ENCODE measurements at regions not wholly inside any gene's neighbourhood (a gene's known extent, or its start where the extent isn't known, plus 50 kb on each side); places are given as distances from the start of the nearest gene placed in this dataset.

DNA sequence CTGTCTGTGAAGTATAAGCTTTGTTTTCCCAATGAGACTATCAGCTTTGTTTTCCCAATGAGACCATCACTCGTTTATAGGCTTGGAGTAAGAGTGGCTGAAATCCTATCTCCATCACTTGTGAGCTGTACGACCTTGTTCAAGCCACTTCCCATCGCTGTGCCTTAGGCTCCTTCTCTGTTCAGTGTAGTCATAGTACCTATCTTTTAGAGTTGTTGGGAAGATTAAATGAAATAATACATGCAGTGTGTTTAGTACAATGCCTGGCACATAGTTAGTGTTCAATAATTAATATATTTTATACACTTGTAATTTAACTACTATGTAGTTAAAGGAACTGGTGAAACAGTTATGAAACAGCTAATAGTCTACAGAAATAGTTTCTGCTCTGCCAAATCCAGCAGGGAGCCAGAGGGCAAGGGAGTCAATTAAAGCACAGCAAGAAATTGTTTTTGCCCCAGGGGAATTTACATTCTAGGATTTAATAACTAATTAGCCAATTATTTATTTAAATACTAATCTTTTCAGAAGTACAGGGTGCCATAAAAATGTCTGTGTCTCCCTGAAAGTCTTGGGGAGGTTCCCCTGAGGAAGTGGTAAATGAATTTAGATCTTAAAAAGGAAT, 139.3 kb upstream of the HMCN1 start:
- no peak for DNase-seq (ENCODE audit: extremely low read depth in 1 of 11, low read depth in 9 of 11, low spot score in 4 of 11)

DNA sequence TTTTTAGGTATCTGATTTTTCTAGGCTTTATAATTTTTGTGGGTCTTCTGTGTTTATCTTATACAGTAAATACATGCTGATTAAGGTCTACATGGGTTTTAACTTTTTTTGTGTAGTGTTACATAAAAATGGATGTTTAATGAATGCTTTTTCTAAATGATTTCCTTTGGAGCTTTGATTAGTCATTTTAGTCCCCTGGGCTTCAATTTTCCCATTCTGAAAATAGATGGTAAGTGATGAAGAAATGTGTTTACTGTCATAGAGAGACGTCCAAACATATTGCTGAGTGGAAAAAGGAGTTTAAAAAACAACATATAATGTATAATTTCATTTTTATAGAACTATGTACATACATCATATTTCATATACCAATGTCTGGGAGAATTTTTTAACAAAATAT, 140.9 kb upstream of the HMCN1 start:
- no peak for DNase-seq (ENCODE audit: extremely low read depth in 1 of 11, low read depth in 9 of 11, low spot score in 4 of 11)

DNA sequence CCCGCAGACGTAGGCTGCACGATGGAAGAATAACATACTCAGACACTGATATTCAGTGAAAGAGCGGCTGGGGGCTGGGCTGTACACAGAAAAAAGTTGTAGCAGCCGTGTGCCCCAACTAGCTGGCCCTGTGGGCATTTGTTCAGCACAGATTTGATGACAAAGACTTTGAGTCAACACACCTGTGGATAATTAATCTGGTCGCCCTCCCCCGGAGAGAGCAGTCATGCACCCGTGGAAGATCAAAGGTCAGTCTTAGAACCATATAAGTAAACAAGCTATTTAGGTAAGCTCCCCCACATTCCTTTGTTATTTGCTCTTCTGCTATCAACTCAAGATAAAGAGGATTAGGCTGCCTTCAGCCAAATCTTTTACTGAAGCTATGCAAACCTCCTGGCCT, 148.4 kb upstream of the HMCN1 start:
- DNase-seq (ENCODE audit: extremely low read depth in 1 of 11, low read depth in 9 of 11, low spot score in 4 of 11): no peak

DNA sequence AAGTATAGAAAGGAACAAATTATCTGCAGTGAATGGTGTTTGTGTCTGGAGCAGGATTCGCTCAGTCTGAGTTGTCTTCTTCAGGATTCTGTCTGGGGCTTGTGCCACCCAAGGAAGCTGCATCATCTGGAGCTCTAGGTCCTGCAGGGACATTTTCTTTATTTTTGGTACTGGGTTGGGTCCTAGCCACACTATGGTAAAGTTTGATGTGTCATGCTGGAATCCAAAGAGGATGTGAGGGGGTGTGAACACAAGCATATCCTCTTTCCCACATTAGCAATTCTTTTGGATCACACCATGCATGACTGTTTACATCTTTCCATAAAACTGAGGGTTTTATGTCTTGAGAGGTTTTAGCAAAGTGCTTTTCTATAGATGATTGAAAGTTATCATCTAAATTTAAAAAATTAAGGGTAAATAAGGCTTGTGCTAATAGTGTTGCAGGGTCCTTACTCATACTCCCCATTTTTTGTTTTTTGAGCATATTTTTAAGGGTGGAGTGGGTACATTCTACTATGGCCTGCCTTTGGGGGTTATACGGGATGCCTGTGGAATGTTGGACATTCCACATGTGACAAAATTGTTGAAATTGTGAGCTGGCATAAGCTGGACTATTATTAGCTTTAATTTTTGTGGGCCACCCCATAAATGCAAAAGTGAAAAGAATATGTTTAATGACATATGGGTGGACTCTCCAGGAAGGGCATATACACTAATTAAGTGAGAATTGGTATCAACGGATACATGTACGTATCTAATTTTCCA, 152.0 kb upstream of the HMCN1 start:
- no peak for DNase-seq (ENCODE audit: extremely low read depth in 1 of 11, low read depth in 9 of 11, low spot score in 4 of 11)

DNA sequence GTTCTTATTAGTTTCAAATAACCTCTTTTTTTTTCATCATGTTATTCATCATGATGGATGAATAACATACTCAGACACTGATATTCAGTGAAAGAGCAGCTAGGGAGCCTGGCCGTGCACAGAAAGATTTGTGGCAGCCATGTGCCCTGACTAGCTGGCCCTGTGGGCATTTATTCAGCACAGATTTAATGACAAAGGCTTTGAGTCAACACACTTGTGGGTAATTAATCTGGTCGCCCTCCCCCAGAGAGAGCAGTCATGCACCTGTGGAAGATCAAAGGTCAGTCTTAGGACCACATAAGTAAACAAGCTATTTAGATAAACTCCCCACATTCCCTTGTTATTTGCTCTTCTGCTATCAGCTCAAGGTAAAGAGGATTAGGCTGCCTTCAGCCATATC, 153.2 kb upstream of the HMCN1 start:
- no peak for DNase-seq (ENCODE audit: extremely low read depth in 1 of 11, low read depth in 9 of 11, low spot score in 4 of 11)

DNA sequence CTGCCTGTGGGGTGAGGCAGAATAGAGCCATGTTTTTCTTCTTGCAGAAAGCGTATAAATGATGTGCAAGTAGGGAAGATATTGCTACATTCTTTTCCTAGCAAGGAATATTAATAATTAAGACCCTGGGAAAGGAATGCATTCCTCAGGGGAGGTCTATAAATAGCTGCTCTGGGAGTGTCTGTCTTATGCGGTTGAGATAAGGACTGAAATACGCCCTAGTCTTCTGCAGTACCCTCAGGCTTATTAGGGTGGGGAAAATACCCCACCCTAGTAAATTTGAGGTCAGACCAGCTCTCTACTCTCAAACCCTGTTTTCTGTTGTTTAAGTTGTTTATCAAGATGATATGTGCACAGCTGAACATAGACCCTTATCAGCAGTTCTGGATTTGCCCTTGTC, 155.9 kb upstream of the HMCN1 start:
- no peak for DNase-seq (ENCODE audit: extremely low read depth in 1 of 11, low read depth in 9 of 11, low spot score in 4 of 11)

DNA sequence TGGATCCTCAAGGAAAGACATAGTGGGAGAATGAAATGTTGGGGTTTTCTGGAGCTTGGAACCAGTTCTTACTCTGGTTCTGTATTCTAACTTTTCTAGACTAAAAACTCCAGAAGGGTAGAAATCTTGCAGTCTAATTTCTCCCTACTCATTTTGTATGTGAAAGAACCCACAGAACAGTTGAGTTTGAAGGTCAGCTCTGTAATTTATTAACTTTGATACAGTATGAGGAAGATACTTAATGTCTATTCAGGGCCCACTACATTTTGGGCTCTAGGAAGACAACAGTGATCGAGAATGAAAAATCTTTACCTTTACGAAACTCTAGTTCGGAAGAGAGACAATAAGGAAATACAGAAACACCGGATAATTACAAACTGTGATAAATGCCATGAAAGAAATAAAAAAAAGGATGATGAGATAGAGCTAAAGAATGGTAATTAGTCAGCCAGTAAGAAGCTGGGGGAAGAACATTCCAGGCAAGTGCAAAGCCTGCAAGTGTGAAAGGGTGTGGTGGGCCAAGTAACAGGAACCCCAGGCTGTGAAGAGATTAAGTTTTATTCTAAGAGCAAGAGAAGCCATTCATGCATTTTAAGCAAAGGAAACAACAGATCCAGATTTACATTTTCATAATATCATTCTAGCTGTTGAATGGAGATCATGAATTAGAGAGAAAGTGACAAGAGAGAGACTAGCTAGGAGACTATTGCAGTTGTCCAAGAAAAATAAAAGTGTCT, 159.9 kb upstream of the HMCN1 start:
- DNase-seq (ENCODE audit: extremely low read depth in 1 of 11, low read depth in 9 of 11, low spot score in 4 of 11): no peak

DNA sequence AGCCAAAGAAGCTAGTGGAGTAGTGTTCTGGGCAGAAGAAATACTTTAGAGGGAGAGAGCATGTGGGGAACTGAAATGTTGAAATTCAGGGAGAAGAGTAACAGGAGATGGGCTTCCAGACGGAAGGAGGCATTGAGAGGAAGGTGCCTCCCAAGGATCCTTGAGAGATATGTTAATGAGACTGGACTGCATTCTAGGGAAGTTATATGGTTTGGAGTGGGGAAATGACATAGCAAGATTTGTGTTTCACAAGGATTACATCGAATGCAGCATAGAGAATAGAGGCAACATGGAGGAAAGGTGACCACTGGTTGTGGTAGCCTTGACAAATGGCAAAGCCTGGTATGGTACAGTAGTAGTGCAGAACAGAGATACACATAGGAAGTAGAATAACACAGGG, 160.5 kb upstream of the HMCN1 start:
- no peak for DNase-seq (ENCODE audit: extremely low read depth in 1 of 11, low read depth in 9 of 11, low spot score in 4 of 11)

DNA sequence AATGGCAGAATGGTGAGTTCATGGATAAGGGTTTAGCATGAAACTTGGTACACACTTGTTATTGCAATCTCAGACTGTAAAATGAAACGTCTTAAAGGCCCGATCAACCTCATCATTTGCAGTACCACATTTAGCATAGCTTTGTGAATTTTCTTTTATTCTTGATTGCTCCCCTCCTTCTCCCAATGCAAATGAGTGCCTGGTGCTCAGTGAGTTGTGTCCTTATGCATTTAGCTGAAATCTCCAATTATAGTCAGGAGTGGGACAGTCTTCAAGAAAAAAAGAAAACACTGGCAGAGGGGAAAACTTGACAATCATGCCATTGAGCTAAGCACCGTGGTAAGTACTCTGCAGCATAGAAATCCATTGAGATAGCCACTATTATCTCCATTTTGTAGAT, 161.0 kb upstream of the HMCN1 start:
- DNase-seq (ENCODE audit: extremely low read depth in 1 of 11, low read depth in 9 of 11, low spot score in 4 of 11): no peak

DNA sequence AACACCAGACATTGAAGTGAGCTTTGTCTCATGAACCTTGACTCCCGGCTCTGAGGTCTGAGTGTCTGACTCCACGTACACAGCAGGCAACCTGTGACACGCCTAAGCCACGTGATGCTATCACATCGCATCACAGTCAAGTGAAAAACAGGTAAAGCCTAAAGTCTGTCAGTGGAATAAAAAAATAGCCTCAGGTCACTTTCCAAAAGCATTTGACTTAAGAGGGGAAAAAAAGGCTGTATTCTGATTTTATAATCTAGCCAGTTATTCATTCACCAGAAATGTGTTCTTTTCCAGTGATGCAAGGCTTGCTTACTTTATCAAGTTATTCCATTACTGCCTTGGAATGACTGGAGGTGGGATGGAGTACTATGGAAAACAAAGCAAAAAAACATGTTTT, 163.2 kb upstream of the HMCN1 start:
- peak in 2 of 11 donors; percentile 44 to 64 for DNase-seq (ENCODE audit: extremely low read depth in 1 of 11, low read depth in 9 of 11, low spot score in 4 of 11)

DNA sequence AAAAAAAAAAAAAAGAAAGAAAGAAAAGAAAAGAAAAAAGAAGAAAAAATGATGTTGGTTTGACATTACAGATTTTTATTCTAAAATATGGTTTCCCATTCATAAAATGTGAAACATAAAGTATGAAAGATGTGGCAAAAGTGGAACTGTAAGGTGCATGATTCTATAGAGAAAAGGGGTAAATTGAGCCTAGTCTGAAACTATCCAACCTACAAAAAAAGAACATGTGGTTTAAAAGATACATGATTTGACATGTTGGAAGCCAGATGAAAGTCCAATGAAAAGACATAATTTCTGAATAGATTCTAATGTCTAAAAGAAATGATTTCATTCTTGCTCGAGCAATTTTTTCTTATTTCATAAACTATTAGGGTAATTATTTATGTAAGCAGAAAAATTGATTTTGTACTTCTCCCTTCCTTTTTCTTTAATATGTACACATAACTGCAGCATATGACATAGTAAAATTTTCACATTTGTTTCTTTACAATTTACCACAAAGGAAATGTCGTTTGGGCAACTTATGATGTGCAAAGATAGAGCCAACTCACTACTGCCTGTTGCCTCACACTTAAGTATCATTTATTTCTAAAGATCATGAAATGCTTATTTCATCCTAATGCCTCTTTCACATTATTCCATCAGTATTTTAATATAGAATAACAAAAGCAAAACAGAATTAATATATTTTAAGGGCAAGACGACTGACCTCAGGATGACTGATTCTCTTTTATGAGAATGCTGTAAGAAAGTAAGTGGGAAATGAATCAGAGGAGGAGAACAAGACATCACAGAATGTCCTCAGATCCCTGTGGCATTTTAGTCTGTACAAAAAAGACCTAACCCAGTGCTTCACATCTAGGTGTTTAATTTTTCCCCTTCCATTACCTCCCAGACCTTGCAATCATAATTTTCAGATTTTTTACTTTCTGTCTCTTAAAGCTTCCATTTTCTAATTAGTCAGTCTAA, 165.8 kb upstream of the HMCN1 start:
- no peak for DNase-seq (ENCODE audit: extremely low read depth in 1 of 11, low read depth in 9 of 11, low spot score in 4 of 11)

DNA sequence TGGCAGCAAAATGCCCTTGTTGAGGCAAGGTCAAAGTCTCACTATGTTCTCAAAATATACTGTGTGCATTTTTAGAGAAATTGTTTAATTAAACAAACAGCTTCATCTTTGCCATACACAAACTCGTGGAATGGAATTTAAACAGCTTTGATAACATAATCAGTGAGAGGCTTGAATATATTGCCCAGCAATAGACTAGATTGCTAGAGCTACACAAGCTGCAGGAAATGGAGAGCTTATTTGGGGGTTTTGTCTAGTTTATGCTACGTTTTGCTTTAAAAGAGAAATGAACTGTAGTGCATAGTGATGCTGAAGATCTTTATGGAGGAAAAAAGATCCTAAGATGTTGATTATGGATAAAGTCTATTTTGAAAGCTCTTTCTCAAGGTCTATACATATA, 166.8 kb upstream of the HMCN1 start:
- DNase-seq (ENCODE audit: extremely low read depth in 1 of 11, low read depth in 9 of 11, low spot score in 4 of 11): no peak

DNA sequence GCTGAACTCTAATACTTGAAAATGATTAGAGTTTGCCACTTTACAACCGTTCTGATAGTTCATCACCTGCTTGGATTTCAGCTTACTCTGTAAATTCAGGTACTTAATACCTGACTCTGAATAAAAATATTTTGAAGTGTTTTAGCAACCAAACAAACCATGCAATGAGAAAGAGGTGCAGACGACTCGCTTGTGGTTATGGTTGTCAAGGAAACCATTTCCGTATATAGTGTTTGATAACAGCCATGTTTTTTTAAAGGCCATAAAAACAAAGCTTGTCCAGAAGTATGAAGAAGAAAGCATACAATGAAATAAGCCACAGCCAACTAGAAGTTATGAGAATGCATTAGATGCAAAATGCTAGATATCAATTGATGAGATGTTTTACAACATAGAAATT, 167.2 kb upstream of the HMCN1 start:
- DNase-seq (ENCODE audit: extremely low read depth in 1 of 11, low read depth in 9 of 11, low spot score in 4 of 11): peak in 1 of 11 donors; percentile 50

DNA sequence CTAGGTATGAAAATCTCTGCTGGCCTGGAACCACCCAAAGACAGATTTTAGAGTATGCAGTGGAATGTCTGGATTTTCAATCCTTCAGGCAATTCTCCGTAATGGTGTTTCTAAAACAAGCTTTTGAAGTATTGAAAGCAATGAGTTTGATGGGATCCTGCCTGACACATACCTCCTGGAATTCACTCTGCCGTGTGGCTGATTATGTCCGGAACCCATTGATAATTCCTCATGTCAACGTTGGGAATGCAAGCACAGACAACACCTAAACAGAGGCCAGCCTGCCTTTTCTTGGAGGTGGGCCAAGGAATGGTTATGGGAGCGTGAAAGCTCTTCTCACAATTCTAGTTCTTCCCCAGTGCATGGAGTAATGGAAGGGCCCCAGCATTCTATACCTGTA, 168.9 kb upstream of the HMCN1 start:
- no peak for DNase-seq (ENCODE audit: extremely low read depth in 1 of 11, low read depth in 9 of 11, low spot score in 4 of 11)

DNA sequence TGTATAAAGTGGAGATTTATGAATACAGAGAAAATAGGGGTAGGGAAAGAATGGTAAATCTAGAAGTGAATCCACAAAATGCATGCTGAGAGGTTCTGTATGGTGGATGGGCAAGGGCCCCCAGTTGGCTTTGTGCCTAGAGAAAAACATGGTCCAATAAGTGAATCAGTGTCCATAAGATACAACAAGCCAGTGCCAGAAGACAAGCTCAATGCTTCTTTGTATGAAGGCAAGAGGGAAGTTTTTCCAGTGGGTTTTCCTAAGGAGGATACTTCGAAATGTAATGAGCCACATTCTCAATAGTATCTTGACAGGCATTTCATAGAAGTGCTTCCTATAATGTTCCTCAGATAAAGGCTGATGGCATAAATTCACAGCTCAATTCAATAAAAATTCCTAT, 169.4 kb upstream of the HMCN1 start:
- DNase-seq (ENCODE audit: extremely low read depth in 1 of 11, low read depth in 9 of 11, low spot score in 4 of 11): no peak

DNA sequence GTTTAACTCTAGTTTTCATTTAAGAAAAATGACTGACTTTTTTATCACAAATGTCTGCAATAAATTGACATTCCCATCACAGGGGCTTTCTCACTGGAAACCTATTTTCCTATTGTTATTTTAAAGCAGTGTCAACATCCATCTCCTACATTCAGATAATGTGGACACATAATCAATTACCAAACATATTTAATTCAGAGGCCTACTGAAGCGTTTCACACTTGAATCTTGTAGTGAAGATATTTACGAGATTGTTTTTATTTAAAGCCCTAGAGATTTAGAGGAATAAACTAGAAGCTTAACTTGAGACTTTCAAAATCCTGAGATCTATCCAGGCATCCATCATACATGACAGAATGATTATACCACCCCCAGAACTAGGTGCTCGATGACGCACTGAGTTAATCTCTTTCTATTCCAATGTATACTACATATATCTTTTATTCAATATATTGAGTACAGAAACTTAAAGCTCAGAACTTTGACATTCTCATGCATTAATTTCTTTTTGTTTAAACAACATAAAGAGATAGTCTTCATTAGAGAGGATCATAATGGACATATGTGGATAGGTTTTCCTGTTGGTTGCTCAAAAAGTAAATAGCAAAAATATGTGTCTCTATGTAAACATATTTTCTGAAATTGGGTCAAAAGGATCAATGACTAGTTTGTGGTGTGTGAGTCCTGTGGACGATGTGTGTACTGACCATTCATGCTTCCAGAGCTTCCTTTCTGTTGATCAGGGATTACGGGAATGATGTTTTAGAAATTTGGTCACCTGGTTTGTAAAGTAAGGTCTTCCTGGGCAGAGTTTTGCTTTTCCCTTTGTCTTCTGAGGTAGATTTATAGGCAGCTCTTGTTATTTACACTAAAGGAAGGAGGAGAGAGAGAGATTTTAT, 171.5 kb upstream of the HMCN1 start:
- DNase-seq (ENCODE audit: extremely low read depth in 1 of 11, low read depth in 9 of 11, low spot score in 4 of 11): no peak

DNA sequence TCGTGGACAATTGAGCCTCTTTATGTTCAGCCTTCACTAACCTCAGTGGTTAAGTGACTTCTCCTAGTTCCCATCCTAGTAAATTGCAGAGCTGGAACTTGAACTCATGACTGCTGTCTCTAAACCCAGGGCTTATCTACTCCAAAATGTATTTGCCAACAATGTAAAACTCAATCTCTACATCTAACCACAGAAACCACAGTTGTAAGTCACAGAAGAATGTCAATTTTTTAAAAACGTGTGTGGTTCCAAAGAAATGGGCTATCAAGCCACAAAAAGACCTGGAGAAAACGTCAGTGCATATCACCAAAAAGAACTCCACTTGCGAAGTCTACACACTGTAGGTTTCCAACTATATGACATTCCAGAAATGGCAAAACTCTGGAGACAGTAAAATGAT, 172.6 kb upstream of the HMCN1 start:
- no peak for DNase-seq (ENCODE audit: extremely low read depth in 1 of 11, low read depth in 9 of 11, low spot score in 4 of 11)

DNA sequence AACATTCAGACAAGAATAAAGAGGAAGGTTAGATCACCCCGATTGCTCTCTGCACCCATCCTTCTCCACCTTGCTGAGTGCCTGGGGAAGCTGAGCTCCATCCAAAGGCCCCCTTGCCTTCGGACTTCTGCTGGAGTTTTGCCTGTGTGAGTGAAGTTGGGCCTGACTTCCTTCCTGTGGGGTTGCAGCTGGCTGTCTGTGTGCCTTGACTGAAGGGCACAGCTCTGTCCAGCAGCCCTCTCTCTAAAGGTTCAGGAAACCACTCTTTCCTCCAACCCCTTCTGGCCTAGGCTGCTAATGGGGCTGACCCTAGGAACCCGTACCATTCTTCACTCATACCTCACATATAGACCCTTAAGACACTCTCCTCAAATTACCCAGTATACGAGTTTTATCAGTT, 173.4 kb upstream of the HMCN1 start:
- no peak for DNase-seq (ENCODE audit: extremely low read depth in 1 of 11, low read depth in 9 of 11, low spot score in 4 of 11)
